Gastroesophageal sphincter (tissue), 3 donors: ENCODE measurements at regions not wholly inside any gene's neighbourhood (a gene's known extent, or its start where the extent isn't known, plus 50 kb on each side); places are given as distances from the start of the nearest gene placed in this dataset.

ENCODE experiments used
- CTCF ChIP-seq, 4 experiments: fragments of 200-600 bp in 2 of 4; fragments of 450-650 bp in 2 of 4; sonication (generic) in 1 of 4; IDR thresholded peaks; one replicate each; pipeline ENCODE4 v1.5.1; 2017 to 2019; ENCODE audit warnings: antibody characterized with exemption in 4 of 4, mild to moderate bottlenecking in 2 of 4, moderate library complexity in 2 of 4
- EP300 ChIP-seq: sonication (generic); formaldehyde crosslinking; IDR thresholded peaks from one replicate; pipeline ENCODE4 v1.6.1; 2017; ENCODE audit warnings: antibody characterized with exemption, mild to moderate bottlenecking
- POLR2A ChIP-seq, 2 donors: fragments of 450-650 bp; IDR thresholded peaks; one replicate each; pipeline ENCODE4 v1.6.1; 2017; ENCODE audit warnings: antibody characterized with exemption in 2 of 2, mild to moderate bottlenecking in 2 of 2, moderate library complexity in 1 of 2
- POLR2AphosphoS5 ChIP-seq: sonication (generic); formaldehyde crosslinking; IDR thresholded peaks from one replicate; pipeline ENCODE4 v1.6.1; 2017; ENCODE audit warnings: antibody characterized with exemption

DNA sequence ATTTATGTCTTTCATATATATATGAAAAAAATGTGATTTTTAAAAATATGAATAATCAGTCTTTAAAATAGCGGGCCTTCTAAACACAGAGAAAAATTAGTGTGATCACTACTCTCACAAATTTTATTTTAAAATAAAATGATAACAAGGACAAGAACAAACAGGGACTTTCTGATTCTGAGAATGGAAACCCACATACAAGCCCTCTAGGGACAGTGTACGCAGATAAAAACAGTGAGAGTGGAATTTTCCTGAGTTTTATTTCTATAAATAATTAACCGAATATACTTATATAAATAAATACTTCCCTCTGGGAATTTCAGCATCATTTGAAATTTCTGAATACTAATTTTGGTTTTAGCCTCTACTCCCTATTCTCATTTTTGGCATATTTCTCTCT, 201.4 kb upstream of the CBLB start:
- no peak for TF ChIP-seq CTCF (IDR thresholded peaks at IDR 0.05)
- no peak for TF ChIP-seq POLR2A (IDR thresholded peaks at IDR 0.05)
- TF ChIP-seq POLR2AphosphoS5 = no peak
- TF ChIP-seq EP300 = no peak
